ENCODE measurements at regions not wholly inside any gene's neighbourhood (a gene's known extent, or its start where the extent isn't known, plus 50 kb on each side); places are given as distances from the start of the nearest gene placed in this dataset.

GRCh38 chr6:134816780-134817179 is 133.1 kb downstream of the ALDH8A1 start:
- TF ChIP-seq CTCF (IDR thresholded peaks at IDR 0.05) (no peak), POLR2A (IDR thresholded peaks at IDR 0.05) (no peak)
